ENCODE measurements at regions not wholly inside any gene's neighbourhood (a gene's known extent, or its start where the extent isn't known, plus 50 kb on each side); places are given as distances from the start of the nearest gene placed in this dataset.

DNA sequence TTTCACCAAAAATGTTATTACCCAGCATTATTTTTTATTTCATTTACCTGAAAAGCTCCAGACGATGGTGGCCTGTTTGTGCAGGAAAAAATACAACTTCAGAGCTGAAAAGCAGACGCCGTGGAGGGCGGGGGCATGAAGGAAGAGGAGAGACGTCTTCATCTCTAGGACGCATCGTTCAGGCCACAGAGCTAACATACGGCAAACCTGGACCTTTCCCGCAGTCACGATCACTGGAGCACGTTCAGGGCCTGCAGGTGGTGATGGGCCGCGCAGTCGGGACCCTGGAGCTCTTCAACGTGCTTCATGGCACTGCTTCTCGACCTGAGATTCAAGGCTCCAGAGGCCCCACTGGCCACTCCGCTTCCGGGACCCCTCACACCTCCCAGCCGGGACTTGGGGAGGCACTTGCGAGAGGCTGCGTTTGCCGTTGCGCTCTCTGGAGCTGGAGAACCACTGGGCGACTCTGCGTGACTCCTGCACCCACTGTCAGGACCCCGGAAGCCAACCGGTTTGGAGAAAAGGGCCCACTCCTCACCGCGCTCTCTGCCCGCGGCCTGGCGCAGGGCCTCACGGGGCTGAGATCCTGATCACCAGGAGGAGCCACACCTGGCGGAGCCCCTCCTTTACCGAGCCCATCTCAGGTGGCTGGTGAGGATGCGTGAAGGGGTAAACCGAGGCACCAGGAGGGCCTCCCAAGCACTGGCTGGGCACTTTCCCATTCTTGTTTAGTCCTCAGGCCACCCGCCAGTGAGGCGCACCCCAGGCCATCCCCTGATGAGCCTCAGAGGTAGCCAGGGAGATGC, 164.4 kb upstream of the AFDN start:
- no peak overlapping the region for H2AFZ ChIP-seq (replicated peaks; ENCODE audit: low read length, poor library complexity)
- H3K56ac ChIP-seq (ENCODE audit: extremely low read depth, insufficient read depth, low read length), result no peak overlapping the region
- 80% methylated on average over 10 of the region's 39 CpGs; no CpG with 5 or more reads in 1 of the 2 experiments for WGBS, 2 experiments (ENCODE audit: extremely low coverage in 2 of 2, insufficient read length in 1 of 2)
- H3K4me1 ChIP-seq (ENCODE audit: control insufficient read depth, insufficient read depth, low read length), result no peaks in the 10 kb centered on the region
- no peak overlapping the region for H4K8ac ChIP-seq (ENCODE audit: low read depth in 2 of 2, low read length in 2 of 2)
- in situ Hi-C loops (cut with MboI; ENCODE audit: low sequenced_read_pairs) (no loop called here), intact Hi-C loops (cut with micrococcal nuclease) (no loop called here), dilution Hi-C loops (cut with HindIII; ENCODE audit: low sequenced_read_pairs, unreplicated experiment) (no loop called here)
- DNase-seq (no peak), ATAC-seq (ENCODE audit: low read depth) (no peak)
- POLR2A ChIA-PET (ENCODE audit: unreplicated experiment), result no interaction called here
- H3K4me3 ChIP-seq (ENCODE audit: insufficient read depth, low read depth, low read length), result no peak overlapping the region
- CTCF ChIA-PET, result no interaction called here
- no peak overlapping the region for H3K23ac ChIP-seq (ENCODE audit: low read depth, low read length)
- no peak for TF ChIP-seq FOS (IDR thresholded peaks at IDR 0.05; ENCODE audit: low read depth, low read length)
- no peak for TF ChIP-seq NFE2L2 (IDR thresholded peaks at IDR 0.05; ENCODE audit: low read depth, low read length)
- no peak overlapping the region for H2AK5ac ChIP-seq (ENCODE audit: low read depth, low read length)
- no peaks in the 10 kb centered on the region for H4K20me1 ChIP-seq (ENCODE audit: insufficient read depth, low read length)
- no TSS peak for BruUV-seq (replicated peaks)
- H4K91ac ChIP-seq (ENCODE audit: insufficient read depth, low read depth, low read length), result no peak overlapping the region
- no peak overlapping the region for H3K14ac ChIP-seq (replicated peaks; ENCODE audit: low read depth, low read length)
- H3K79me1 ChIP-seq (ENCODE audit: low read depth in 1 of 2, low read length in 2 of 2), result no peaks in the 10 kb centered on the region
- no peak overlapping the region for H3K4me2 ChIP-seq (ENCODE audit: low read depth, low read length)
- no peaks in the 10 kb centered on the region for H3K36me3 ChIP-seq (ENCODE audit: control insufficient read depth, insufficient read depth, low read length)
- no peak overlapping the region for H2BK20ac ChIP-seq (ENCODE audit: low read depth, low read length)
- no peak overlapping the region for H2BK5ac ChIP-seq (ENCODE audit: low read depth, low read length, poor library complexity, severe bottlenecking)
- H3K9me3 ChIP-seq (ENCODE audit: control insufficient read depth, insufficient read depth, low read length), result peaks cover 56% of the 10 kb centered on the region
- H3K18ac ChIP-seq (ENCODE audit: low read depth, low read length), result no peak overlapping the region
- no peak overlapping the region for H2AK9ac ChIP-seq (replicated peaks; ENCODE audit: low read depth, low read length, poor library complexity)
- no peak overlapping the region for H3K27ac ChIP-seq (ENCODE audit: insufficient read depth, low read length)
- no peak overlapping the region for H3K9ac ChIP-seq (ENCODE audit: low read depth, low read length)
- no peak overlapping the region for H2BK120ac ChIP-seq (ENCODE audit: low read depth, low read length)
- H3K4ac ChIP-seq (ENCODE audit: low read depth, low read length), result no peak overlapping the region
- no peaks in the 10 kb centered on the region for H3K27me3 ChIP-seq (ENCODE audit: control insufficient read depth, insufficient read depth, low read length)
- no peak overlapping the region for H4K5ac ChIP-seq (ENCODE audit: low read depth, low read length)
- H3K9me1 ChIP-seq (ENCODE audit: insufficient read depth, low read length), result no peaks in the 10 kb centered on the region
- no peak overlapping the region for H2BK15ac ChIP-seq (ENCODE audit: low read depth, low read length)

All from IMR-90 (cell line).